ENCODE measurements at regions not wholly inside any gene's neighbourhood (a gene's known extent, or its start where the extent isn't known, plus 50 kb on each side); places are given as distances from the start of the nearest gene placed in this dataset.

GRCh38 chr10:42951486-42952251, 125.2 kb upstream of the RET start:
- no peaks in the 10 kb centered on the region for H4K20me1 ChIP-seq (ENCODE audit: control insufficient read depth, insufficient read depth, insufficient read length)
- no peak overlapping the region for H2BK5ac ChIP-seq (ENCODE audit: insufficient read length, low read length)
- H3K27me3 Mint-ChIP-seq (ENCODE audit: low read depth), result peaks cover 17% of the 10 kb centered on the region
- no peak for TF ChIP-seq CTCF (conservative IDR thresholded peaks at IDR 0.05)
- no peak overlapping the region for H4K91ac ChIP-seq (ENCODE audit: insufficient read length, low read depth, low read length)
- no peak overlapping the region for H3K27ac ChIP-seq (ENCODE audit: insufficient read length, low read depth, low read length)
- H3K79me2 ChIP-seq (ENCODE audit: insufficient read depth, low read length), result no peaks in the 10 kb centered on the region
- no peak overlapping the region for H2BK120ac ChIP-seq (ENCODE audit: low read depth, low read length, poor library complexity, severe bottlenecking)
- H3K4me1 ChIP-seq (ENCODE audit: insufficient read depth, low read length), result peaks cover 4% of the 10 kb centered on the region; the same call in 1 of the 2 replicates
- H3K9me3 Mint-ChIP-seq, result peaks cover 4 to 7% of the 10 kb centered on the region in 2 experiments; a peak in 4 of 5 replicates
- H3K4me1 Mint-ChIP-seq, result peaks cover 15 to 21% of the 10 kb centered on the region in 2 experiments
- H3K4me2 ChIP-seq (ENCODE audit: insufficient read depth, insufficient read length, low read length), result peak overlapping the region; percentile 44
- H3K18ac ChIP-seq (ENCODE audit: insufficient read length, low read depth, low read length), result no peak overlapping the region
- no peak overlapping the region for H3K4ac ChIP-seq (ENCODE audit: low read depth, low read length)
- no peak overlapping the region for H2AFZ ChIP-seq (ENCODE audit: low read length)
- no CpG with 5 or more reads among the region's 39 CpGs for WGBS (ENCODE audit: extremely low coverage, insufficient read length, low lambda C conversion rate)
- H2BK15ac ChIP-seq (ENCODE audit: low read depth, low read length), result no peak overlapping the region
- H3K14ac ChIP-seq (ENCODE audit: insufficient read depth, low read length), result no peak overlapping the region
- H3K23me2 ChIP-seq (ENCODE audit: insufficient read length, low read depth, low read length, poor library complexity, severe bottlenecking), result peaks cover 6% of the 10 kb centered on the region
- H3K79me1 ChIP-seq (ENCODE audit: insufficient read depth, low read depth, low read length, poor library complexity, severe bottlenecking), result no peaks in the 10 kb centered on the region
- no peak overlapping the region for H2BK20ac ChIP-seq (ENCODE audit: low read depth, low read length, poor library complexity, severe bottlenecking)
- H3K23ac ChIP-seq (ENCODE audit: insufficient read length, low read depth, low read length), result no peak overlapping the region
- no peaks in the 10 kb centered on the region for H3K9me3 ChIP-seq (ENCODE audit: control insufficient read depth, low read depth, low read length)
- no peak overlapping the region for H3K27ac Mint-ChIP-seq
- no peak overlapping the region for H3T11ph ChIP-seq (ENCODE audit: low read length)
- no peaks in the 10 kb centered on the region for H3K27me3 ChIP-seq (ENCODE audit: insufficient read depth, low read length)
- H4K8ac ChIP-seq (replicated peaks; ENCODE audit: insufficient read length, low read depth, low read length), result no peak overlapping the region
- no peak overlapping the region for H3K9ac ChIP-seq (ENCODE audit: extremely low read depth, insufficient read length, low read length)
- H3K56ac ChIP-seq (ENCODE audit: insufficient read length, low read depth, low read length), result no peak overlapping the region
- no peak overlapping the region for H2BK12ac ChIP-seq (ENCODE audit: insufficient read length, low read depth, low read length)
- peaks cover 0 to 2% (median 0%) of the 10 kb centered on the region in 3 experiments; a peak in 2 of 7 replicates for H3K36me3 Mint-ChIP-seq (ENCODE audit: insufficient read depth in 1 of 3, low read depth in 3 of 3)
- no peak overlapping the region for H2AK5ac ChIP-seq (ENCODE audit: insufficient read length, low read length)
- H4K5ac ChIP-seq (ENCODE audit: insufficient read length, low read depth, low read length), result no peak overlapping the region
- DNase-seq, result peak; percentile 78
- H3K4me3 Mint-ChIP-seq, result peak overlapping the region; percentile 60 to 63

All from H9 (cell line).